ENCODE measurements at regions not wholly inside any gene's neighbourhood (a gene's known extent, or its start where the extent isn't known, plus 50 kb on each side); places are given as distances from the start of the nearest gene placed in this dataset.

- TF ChIP-seq CBX5 (IDR thresholded peaks at IDR 0.05; ENCODE audit: low read depth) (no peak), TAF1 (IDR thresholded peaks at IDR 0.05; ENCODE audit: borderline replicate concordance, low read depth, low read length) (no peak), YY1 (IDR thresholded peaks at IDR 0.05; ENCODE audit: low read depth, low read length) (no peak)
These were observed 288.3 kb downstream of the CYP26B1 start for GRCh38 chr2:71859211-71859847.

Data from GM12878 (cell line).